ENCODE measurements at regions not wholly inside any gene's neighbourhood (a gene's known extent, or its start where the extent isn't known, plus 50 kb on each side); places are given as distances from the start of the nearest gene placed in this dataset.
"Not testable (repeated sequence)": the region's sequence is repeated elsewhere in the genome, so short reads cannot be mapped to it uniquely, and the experiment has no call there.

GRCh38 chr21:21971384-21971783 is 973.2 kb downstream of the NCAM2 start:
- TF ChIP-seq, protein P1, sequence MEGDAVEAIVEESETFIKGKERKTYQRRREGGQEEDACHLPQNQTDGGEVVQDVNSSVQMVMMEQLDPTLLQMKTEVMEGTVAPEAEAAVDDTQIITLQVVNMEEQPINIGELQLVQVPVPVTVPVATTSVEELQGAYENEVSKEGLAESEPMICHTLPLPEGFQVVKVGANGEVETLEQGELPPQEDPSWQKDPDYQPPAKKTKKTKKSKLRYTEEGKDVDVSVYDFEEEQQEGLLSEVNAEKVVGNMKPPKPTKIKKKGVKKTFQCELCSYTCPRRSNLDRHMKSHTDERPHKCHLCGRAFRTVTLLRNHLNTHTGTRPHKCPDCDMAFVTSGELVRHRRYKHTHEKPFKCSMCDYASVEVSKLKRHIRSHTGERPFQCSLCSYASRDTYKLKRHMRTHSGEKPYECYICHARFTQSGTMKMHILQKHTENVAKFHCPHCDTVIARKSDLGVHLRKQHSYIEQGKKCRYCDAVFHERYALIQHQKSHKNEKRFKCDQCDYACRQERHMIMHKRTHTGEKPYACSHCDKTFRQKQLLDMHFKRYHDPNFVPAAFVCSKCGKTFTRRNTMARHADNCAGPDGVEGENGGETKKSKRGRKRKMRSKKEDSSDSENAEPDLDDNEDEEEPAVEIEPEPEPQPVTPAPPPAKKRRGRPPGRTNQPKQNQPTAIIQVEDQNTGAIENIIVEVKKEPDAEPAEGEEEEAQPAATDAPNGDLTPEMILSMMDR (IDR thresholded peaks at IDR 0.05; ENCODE audit: low read depth, low read length), result no peak

GRCh38 chr21:21973806-21974205 is 975.6 kb downstream of the NCAM2 start:
- H3K4me3 ChIP-seq (ENCODE audit: low read depth, low read length), result no peak overlapping the region
- TF ChIP-seq, protein P1 (IDR thresholded peaks at IDR 0.05; ENCODE audit: low read depth, low read length), result no peak

More at GRCh38 chr21:21971384-21971783, 973.2 kb downstream of the NCAM2 start:
- H3K4me3 ChIP-seq (ENCODE audit: low read depth, low read length), result no peak overlapping the region

DNA sequence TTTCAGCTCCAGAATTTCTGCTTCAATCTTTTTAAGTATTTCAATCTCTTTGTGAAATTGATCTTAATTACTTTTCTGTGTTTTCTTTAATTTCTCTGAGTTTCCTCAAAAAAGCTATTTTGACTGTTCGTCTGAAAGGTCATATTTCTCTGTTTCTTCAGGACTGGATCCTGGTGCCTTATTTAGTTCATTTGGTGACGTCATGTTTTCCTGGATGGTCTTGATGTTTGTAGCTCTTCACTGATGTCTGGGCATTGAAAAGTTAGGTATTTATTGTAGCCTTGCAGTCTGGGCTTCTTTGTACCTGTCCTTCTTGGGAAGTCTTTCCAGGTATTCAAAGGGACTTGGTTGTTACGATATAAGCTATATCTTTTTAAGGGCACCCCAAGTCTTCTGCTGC is 998.7 kb downstream of the NCAM2 start:
- TF ChIP-seq, protein P1 (IDR thresholded peaks at IDR 0.05; ENCODE audit: low read depth, low read length), result no peak
- no peak overlapping the region for H3K4me3 ChIP-seq (ENCODE audit: low read depth, low read length)

DNA sequence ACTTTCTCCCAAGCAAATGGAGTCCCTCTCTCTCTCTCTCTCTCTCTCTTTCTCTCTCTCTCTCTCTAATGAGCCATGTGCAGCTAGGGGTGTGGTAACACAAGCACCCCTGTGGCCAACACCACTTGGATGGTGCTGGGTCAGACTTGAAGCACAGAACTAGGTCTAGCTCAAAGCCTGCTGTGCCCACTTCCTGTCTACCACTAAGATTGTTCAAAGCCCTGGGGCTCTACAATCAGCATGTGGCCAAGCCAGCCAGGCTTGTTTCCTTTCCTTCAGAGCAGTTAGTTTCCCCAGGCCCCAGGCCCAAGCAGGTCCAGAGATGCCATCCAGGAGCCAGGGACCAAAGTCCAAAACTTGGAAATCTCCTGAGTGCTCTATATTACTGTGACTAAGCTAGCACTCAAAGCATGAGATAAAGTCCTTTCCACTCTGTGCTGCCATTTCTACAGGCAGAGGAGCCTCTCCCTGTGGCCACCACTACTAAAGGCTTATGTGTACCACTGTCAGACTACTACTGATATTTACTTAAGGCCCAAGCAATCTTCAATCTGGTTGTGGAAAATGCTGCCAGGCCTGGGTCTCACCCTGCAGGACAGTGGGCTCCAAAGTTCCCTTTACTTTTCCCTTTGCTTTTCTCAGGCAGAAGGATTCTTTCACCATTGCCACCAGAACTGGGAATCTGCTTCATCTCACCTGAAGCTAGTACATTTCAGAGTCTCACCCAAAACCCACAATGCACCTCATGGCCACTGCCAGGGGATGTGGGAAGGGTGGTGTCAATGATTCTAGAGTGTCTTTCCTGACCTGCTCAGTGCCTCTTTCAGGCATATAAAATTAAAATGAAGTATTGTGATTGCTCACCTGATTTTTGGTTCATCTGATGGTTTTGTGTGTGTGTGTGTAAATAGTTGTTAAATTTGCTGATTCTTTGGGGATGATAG is 999.5 kb downstream of the NCAM2 start:
- TF ChIP-seq, protein P1 (IDR thresholded peaks at IDR 0.05; ENCODE audit: low read depth, low read length), result no peak

GRCh38 chr21:22019766-22020165 is 1021.6 kb downstream of the NCAM2 start:
- TF ChIP-seq, protein P1 (IDR thresholded peaks at IDR 0.05; ENCODE audit: low read depth, low read length), result no peak
- no peak overlapping the region for H3K4me3 ChIP-seq (ENCODE audit: low read depth, low read length)

More for the DNA sequence above, 999.5 kb downstream of the NCAM2 start:
- H3K4me3 ChIP-seq (ENCODE audit: low read depth, low read length), result no peak overlapping the region

GRCh38 chr21:22020221-22020620 is 1022.0 kb downstream of the NCAM2 start:
- H3K4me3 ChIP-seq (ENCODE audit: low read depth, low read length), result no peak overlapping the region
- TF ChIP-seq, protein P1 (IDR thresholded peaks at IDR 0.05; ENCODE audit: low read depth, low read length), result no peak

DNA sequence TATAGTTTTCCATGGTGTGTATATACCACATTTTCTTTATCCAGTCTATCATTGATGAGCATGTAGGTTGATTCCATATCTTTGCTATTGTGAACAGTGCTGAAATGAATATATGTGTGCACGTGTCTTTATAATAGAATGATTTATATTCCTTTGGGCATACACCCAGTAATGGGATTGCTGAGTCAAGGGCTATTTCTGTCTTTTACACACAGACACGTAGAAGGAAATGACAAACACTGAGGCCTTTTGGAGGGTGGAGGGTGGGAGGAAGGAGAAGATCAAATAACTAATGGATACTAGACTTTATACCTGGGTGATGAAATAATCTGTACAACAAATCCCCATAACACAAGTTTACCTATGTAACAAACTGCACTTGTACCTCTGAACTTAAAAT is 1025.7 kb downstream of the NCAM2 start:
- not testable (repeated sequence) for H3K4me3 ChIP-seq (ENCODE audit: low read depth, low read length)

Data from WI38 (cell line).